Astrocyte (in vitro differentiated cells and primary cell): ENCODE measurements at regions not wholly inside any gene's neighbourhood (a gene's known extent, or its start where the extent isn't known, plus 50 kb on each side); places are given as distances from the start of the nearest gene placed in this dataset.

Experiments
- DNase-seq: peaks from one replicate; pipeline ENCODE4 v3.0.0-alpha.2; 2010; ENCODE audit warnings: low read depth
- FAIRE-seq: peaks from 2 replicates; lab custom pipeline; 2011; peaks lifted over from hg19 to GRCh38; lab: Jason Lieb, UNC
- H2AFZ ChIP-seq: 2 replicates; pipeline ENCODE4 v1.6.0; 2012; ENCODE audit warnings: low read depth, low read length, inconsistent platforms
- H3K27ac ChIP-seq: 2 replicates; pipeline ENCODE4 v1.5.1; 2011; ENCODE audit warnings: low read depth, low read length, inconsistent platforms
- H3K27me3 ChIP-seq: 2 replicates; pipeline ENCODE4 v1.6.0; 2011; ENCODE audit warnings: low read length, inconsistent platforms; ENCODE audit not compliant: insufficient read depth
- H3K36me3 ChIP-seq: 2 replicates; pipeline ENCODE4 v1.5.1; 2011; ENCODE audit warnings: low read length, inconsistent platforms; ENCODE audit not compliant: insufficient read depth
- H3K4me1 ChIP-seq: 2 replicates; pipeline ENCODE4 v1.5.1; 2011; ENCODE audit warnings: low read length, inconsistent platforms; ENCODE audit not compliant: insufficient read depth
- H3K4me2 ChIP-seq: 2 replicates; pipeline ENCODE4 v1.6.0; 2012; ENCODE audit warnings: low read length, inconsistent platforms
- H3K4me3 ChIP-seq: 2 replicates; pipeline ENCODE4 v1.5.1; 2011; ENCODE audit warnings: low read depth, mild to moderate bottlenecking, low read length, inconsistent platforms; ENCODE audit not compliant: insufficient read depth
- H3K79me2 ChIP-seq: 2 replicates; pipeline ENCODE4 v1.6.0; 2012; ENCODE audit warnings: mild to moderate bottlenecking, low read length, inconsistent platforms; ENCODE audit not compliant: insufficient read depth
- H3K9ac ChIP-seq: 2 replicates; pipeline ENCODE4 v1.6.0; 2012; ENCODE audit warnings: mild to moderate bottlenecking, low read length, inconsistent platforms
- H3K9me3 ChIP-seq: 2 replicates; pipeline ENCODE4 v1.5.1; 2012; ENCODE audit warnings: low read depth, mild to moderate bottlenecking, low read length, inconsistent platforms; ENCODE audit not compliant: insufficient read depth
- H4K20me1 ChIP-seq: 2 replicates; pipeline ENCODE4 v1.6.0; 2012; ENCODE audit warnings: low read length, inconsistent platforms; ENCODE audit not compliant: insufficient read depth
- H3K27ac Mint-ChIP-seq: one replicate; pipeline ENCODE4 v1.8.0; 2021; ENCODE audit warnings: mild to moderate bottlenecking, mixed read lengths; ENCODE audit not compliant: unreplicated experiment
- H3K27me3 Mint-ChIP-seq: one replicate; pipeline ENCODE4 v1.8.0; 2021; ENCODE audit warnings: low read depth, mixed read lengths; ENCODE audit not compliant: unreplicated experiment
- H3K36me3 Mint-ChIP-seq: one replicate; pipeline ENCODE4 v1.8.0; 2021; ENCODE audit warnings: low read depth, mixed read lengths; ENCODE audit not compliant: unreplicated experiment
- H3K4me1 Mint-ChIP-seq: one replicate; pipeline ENCODE4 v1.8.0; 2021; ENCODE audit warnings: low read depth, mixed read lengths; ENCODE audit not compliant: unreplicated experiment
- H3K4me3 Mint-ChIP-seq: one replicate; pipeline ENCODE4 v1.8.0; 2021; ENCODE audit warnings: mild to moderate bottlenecking, moderate library complexity, mixed read lengths; ENCODE audit not compliant: unreplicated experiment
- H3K9me3 Mint-ChIP-seq: one replicate; pipeline ENCODE4 v1.8.0; 2021; ENCODE audit warnings: mild to moderate bottlenecking, mixed read lengths; ENCODE audit not compliant: unreplicated experiment
- CTCF ChIP-seq: IDR thresholded peaks from 2 replicates; pipeline ENCODE4 v1.5.1; 2011; ENCODE audit warnings: low read depth, mild to moderate bottlenecking, inconsistent platforms, low read length, moderate library complexity; ENCODE audit not compliant: insufficient read depth
- EZH2 ChIP-seq: IDR thresholded peaks from 2 replicates; pipeline ENCODE4 v1.6.1; 2012; ENCODE audit warnings: mild to moderate bottlenecking, low read length, inconsistent platforms; ENCODE audit not compliant: insufficient read depth

- Histone ChIP-seq H3K4me2 (no peak overlapping the region), H3K9ac (no peak overlapping the region), H3K27ac (no peak overlapping the region), H3K4me1 (peaks cover 6% of the 10 kb centered on the region), H3K27me3 (no peaks in the 10 kb centered on the region), H3K9me3 (peaks cover 6% of the 10 kb centered on the region), H2AFZ (no peak overlapping the region), H3K79me2 (no peaks in the 10 kb centered on the region), H3K4me3 (no peak overlapping the region), H4K20me1 (no peaks in the 10 kb centered on the region), H3K36me3 (no peaks in the 10 kb centered on the region)
- Mint-ChIP-seq H3K27ac (no peak overlapping the region), H3K27me3 (no peaks in the 10 kb centered on the region), H3K4me3 (no peak overlapping the region), H3K9me3 (peaks cover 22% of the 10 kb centered on the region), H3K36me3 (peaks cover 10% of the 10 kb centered on the region), H3K4me1 (peaks cover 8% of the 10 kb centered on the region)
- no peak for DNase-seq
- TF ChIP-seq EZH2 (no peak), CTCF (no peak)
- FAIRE-seq, result no peak
Observed at GRCh38 chr13:99072356-99072755, 94.5 kb upstream of the DOCK9 start.

- H3K36me3 ChIP-seq, result no peaks in the 10 kb centered on the region
- H3K9ac ChIP-seq, result no peak overlapping the region
- no peak overlapping the region for H2AFZ ChIP-seq
- Mint-ChIP-seq H3K9me3 (peaks cover 24% of the 10 kb centered on the region), H3K27ac (no peak overlapping the region), H3K27me3 (no peaks in the 10 kb centered on the region), H3K4me1 (peaks cover 3% of the 10 kb centered on the region), H3K4me3 (no peak overlapping the region), H3K36me3 (peaks cover 10% of the 10 kb centered on the region)
- no peaks in the 10 kb centered on the region for H4K20me1 ChIP-seq
- TF ChIP-seq CTCF (no peak), EZH2 (no peak)
- DNase-seq, result no peak
- H3K4me2 ChIP-seq, result no peak overlapping the region
- H3K4me1 ChIP-seq, result peaks cover under 1% of the 10 kb centered on the region
- FAIRE-seq, result no peak
- peaks cover 6% of the 10 kb centered on the region for H3K9me3 ChIP-seq
- no peaks in the 10 kb centered on the region for H3K27me3 ChIP-seq
- no peaks in the 10 kb centered on the region for H3K79me2 ChIP-seq
- H3K27ac ChIP-seq, result no peak overlapping the region
- H3K4me3 ChIP-seq, result no peak overlapping the region
Observed at GRCh38 chr13:99072941-99073340, 95.1 kb upstream of the DOCK9 start.

GRCh38 chr13:99074693-99075092 lies 96.8 kb upstream of the DOCK9 start:
- H3K79me2 ChIP-seq, result no peaks in the 10 kb centered on the region
- DNase-seq, result no peak
- H3K4me2 ChIP-seq, result no peak overlapping the region
- no peaks in the 10 kb centered on the region for H3K4me1 ChIP-seq
- H3K36me3 ChIP-seq, result no peaks in the 10 kb centered on the region
- no peak for FAIRE-seq
- no peak overlapping the region for H3K27ac ChIP-seq
- no peaks in the 10 kb centered on the region for H4K20me1 ChIP-seq
- peaks cover 6% of the 10 kb centered on the region for H3K9me3 ChIP-seq
- Mint-ChIP-seq H3K4me1 (peaks cover 5% of the 10 kb centered on the region), H3K4me3 (no peak overlapping the region), H3K36me3 (peaks cover 10% of the 10 kb centered on the region), H3K27ac (no peak overlapping the region), H3K9me3 (peaks cover 28% of the 10 kb centered on the region), H3K27me3 (no peaks in the 10 kb centered on the region)
- H3K27me3 ChIP-seq, result no peaks in the 10 kb centered on the region
- H2AFZ ChIP-seq, result no peak overlapping the region
- TF ChIP-seq EZH2, result no peak
- no peak overlapping the region for H3K9ac ChIP-seq
- no peak overlapping the region for H3K4me3 ChIP-seq
